ENCODE measurements at regions not wholly inside any gene's neighbourhood (a gene's known extent, or its start where the extent isn't known, plus 50 kb on each side); places are given as distances from the start of the nearest gene placed in this dataset.
"Not testable (repeated sequence)": the region's sequence is repeated elsewhere in the genome, so short reads cannot be mapped to it uniquely, and the experiment has no call there.

DNA sequence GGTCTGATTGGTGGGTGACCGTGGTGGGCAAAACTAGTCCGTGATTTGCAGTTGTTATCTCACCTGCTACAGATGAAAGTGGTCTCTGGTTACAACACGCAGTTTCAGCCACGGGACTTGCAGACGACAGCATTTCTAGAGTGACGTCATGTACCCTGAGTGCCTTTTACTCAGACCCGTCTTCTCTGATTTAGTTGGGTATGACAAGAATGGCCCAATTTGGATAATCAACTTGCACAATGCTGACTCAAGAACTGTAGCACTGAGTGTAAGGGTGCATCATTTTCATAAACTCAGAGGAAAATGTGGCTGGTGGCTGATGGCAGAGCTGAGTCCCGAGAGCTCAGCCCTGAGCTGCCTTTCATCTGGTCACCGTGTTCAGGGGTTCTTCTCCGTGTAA, 281.4 kb upstream of the FRG1 start:
- DNase-seq (ENCODE audit: low read depth), result no peak

DNA sequence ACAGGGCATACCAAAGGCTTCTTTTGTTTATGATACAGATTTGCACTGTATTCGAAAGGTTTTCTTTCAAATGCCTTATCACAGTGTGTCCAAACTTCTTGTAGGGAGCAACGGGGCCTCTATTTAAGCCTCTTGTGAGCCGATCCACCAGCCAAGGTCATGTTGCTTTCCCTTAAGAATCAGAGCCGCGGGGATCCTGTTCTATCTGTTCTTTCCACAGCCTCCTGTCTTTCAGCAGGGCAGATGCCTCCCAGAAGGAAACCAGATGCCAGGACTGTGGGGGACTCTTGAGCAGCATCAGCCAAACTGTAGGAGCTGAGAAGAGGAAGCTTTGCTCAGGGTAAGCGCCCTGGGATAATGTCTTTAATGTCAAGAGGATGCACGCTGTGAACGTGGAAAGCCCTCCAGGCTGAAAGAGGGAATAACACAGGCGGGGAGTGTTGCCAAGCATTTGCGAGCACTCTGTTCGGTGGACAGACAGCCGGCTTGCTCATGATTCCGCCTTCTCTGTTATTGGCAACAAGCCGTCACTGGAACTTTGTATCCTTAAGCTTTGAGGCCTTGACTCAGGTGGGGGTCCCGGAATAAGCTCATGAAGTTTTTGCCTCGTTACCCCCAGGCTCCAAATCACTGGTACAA, 279.8 kb upstream of the FRG1 start:
- no peak for DNase-seq (ENCODE audit: low read depth)

DNA sequence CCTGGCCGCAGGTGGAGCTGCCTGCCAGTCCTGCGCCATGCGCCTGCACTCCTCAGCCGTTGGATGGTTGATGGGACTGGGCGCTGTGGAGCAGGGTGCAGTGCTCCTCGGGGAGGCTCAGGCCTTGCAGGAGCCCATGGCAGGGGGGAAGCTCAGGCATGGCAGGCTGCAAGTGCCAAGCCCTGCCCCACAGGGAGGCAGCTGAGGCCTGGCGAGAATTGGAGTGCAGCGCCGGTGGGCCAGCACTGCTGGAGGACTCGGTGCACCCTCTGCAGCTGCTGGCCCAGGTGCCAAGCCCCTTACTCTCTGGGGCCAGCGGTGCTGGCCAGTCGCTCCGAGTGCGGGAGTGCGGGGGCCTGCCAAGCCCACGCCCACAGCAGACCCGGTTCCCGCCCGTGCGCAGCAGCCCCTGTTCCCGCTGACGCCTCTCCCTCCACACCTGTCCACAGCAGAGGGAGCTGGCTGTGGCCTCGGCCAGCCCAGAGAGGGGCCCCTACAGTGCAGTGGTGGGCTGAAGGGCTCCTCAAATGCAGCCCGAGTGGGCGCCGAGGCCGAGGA, 275.9 kb upstream of the FRG1 start:
- DNase-seq (ENCODE audit: low read depth), result no peak

DNA sequence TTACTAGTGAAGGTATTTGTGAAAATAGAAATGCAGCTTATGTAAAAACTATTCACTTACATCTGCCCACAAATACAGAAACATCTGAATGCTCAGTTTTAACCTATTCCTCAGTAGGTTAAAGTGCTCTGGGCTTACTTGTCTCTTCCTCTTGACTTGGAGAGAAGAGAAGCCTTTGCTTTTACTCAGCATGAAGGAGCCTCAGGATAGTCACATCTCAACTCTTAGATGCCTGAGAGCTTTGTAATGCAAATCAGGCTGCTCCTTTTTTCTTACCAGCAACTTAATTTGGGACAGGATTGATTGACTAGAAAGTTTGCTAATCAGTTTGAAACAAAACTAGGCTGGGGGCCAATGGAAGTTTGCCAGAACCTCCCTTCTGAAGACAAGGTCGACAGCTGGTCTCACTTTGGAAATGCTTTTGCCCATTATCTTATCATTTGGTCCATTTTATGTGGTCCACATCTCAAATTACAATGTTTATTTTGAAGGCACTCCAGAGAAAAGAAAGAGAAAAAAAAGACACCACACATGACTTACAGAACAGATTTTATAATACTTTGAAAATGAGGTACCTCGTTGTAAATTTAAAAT, 274.9 kb upstream of the FRG1 start:
- not testable (repeated sequence) for DNase-seq (ENCODE audit: low read depth)

DNA sequence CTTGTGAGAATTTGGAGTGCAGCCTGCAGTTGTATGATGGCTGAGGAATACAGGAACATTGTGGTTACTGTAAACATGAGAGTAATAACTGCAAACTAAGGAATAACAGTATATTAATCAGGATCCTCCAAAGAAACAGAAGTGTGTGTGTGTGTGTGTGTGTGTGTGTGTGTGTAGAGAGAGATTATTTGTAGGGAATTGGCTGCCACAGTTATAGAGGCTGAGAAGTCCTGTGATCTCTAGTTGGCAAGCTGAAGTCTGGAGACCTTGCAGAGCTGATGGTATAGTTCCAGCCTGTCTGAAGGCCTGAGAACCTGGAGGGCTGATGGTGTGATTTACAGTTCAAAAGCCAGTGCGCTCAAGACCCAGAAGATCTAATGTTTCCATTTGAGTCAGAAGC, 273.3 kb upstream of the FRG1 start:
- not testable (repeated sequence) for DNase-seq (ENCODE audit: low read depth)

DNA sequence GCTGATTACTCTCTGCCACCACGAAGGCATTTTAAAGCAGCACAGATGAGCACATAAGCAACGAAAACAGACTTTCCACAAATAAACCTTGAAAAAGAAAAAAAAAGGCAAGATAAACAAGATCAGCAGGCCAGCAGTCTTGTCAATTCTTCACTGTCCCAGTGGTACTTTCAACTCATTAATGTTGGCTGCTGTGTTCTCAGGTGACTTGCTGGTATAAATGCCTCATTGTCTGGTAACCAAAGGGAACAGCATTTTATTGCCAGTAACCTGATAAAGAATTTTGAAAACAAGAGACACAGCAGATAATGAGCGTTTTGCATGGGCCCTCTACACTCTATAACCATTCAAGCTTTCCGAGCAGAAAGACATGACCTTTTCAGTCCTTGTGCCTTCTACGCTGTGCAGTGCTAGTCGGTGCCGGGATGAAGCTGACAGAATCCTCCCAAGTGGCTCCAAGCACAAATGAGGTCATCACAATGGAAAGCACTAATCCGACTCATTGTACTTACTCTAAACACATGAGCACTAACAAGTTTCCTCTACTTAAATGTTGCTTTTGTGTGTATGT, 242.9 kb upstream of the FRG1 start:
- not testable (repeated sequence) for DNase-seq (ENCODE audit: low read depth)

DNA sequence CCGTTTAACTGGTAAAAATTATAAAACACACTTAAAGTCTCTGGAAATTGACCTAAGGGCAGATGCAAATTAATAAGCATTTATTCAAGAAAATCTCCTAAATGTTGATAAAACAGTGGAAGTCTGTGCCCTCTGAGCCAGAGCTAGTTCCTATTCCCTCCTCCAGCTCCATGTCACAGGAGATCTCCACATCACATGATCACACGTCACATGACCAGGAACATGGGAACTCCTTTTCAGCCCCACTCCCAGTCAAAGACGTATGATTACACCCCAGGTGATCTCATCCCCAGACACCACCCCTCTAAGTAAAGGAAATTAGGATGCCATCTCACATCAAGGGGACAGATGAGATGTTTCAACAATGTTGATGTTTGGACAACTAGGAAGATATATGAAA, 237.7 kb upstream of the FRG1 start:
- peak; percentile 57 for DNase-seq (ENCODE audit: low read depth)

DNA sequence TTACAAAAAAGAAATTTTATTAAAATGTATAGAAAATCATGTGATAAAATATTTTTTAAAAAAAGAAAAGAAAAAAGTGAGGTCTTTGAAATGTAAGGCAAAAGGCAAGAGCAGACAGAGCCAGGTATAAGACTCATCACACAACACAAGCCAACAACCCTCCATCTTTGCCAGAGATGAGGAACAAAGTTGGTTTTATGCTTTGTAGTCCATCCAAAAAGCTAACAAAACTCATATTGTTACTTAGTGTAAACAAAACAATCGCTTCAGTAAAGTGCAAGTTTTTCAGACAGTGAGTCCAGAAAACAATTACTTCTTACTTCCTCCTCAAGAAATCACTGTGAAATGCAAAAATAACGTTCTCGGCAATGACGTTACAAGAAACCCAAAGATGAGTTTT, 233.9 kb upstream of the FRG1 start:
- not testable (repeated sequence) for DNase-seq (ENCODE audit: low read depth)

DNA sequence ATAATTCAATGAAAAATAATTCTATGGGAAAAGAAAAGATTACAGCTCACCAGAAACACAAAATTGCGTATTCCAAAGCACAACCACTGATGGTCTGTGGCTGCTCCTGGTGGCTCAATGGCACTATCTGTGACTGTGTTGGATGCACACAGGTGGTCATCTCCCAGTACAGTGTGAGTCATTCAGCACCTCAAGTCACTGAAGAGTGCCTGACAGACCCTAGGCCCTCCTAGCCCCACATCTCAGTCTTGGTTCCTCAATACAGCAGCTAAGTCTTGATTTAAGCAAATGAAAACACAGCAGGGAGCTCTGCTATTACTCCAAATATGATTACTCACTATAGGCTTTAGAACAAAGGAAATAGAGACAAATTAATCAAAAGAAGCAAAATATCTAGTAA, 233.4 kb upstream of the FRG1 start:
- not testable (repeated sequence) for DNase-seq (ENCODE audit: low read depth)

DNA sequence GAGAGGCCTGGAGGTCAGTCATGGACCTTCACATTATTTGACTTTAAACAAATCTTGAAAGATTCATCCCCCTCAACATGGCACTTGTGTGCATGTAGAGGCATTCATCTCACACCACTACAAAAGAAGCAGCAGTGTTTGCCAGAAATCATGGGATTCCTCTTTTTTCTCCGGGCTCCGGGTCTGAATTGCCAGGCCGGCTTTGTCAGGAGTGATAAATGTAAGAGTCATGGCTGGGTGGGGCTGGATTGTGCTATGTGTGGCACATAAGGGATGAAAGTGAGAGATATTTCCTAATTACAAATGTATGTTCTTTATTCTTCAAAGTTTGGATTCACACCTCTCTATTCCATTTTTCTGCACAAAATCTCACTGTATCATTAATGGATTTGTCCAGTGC, 228.7 kb upstream of the FRG1 start:
- not testable (repeated sequence) for DNase-seq (ENCODE audit: low read depth)

DNA sequence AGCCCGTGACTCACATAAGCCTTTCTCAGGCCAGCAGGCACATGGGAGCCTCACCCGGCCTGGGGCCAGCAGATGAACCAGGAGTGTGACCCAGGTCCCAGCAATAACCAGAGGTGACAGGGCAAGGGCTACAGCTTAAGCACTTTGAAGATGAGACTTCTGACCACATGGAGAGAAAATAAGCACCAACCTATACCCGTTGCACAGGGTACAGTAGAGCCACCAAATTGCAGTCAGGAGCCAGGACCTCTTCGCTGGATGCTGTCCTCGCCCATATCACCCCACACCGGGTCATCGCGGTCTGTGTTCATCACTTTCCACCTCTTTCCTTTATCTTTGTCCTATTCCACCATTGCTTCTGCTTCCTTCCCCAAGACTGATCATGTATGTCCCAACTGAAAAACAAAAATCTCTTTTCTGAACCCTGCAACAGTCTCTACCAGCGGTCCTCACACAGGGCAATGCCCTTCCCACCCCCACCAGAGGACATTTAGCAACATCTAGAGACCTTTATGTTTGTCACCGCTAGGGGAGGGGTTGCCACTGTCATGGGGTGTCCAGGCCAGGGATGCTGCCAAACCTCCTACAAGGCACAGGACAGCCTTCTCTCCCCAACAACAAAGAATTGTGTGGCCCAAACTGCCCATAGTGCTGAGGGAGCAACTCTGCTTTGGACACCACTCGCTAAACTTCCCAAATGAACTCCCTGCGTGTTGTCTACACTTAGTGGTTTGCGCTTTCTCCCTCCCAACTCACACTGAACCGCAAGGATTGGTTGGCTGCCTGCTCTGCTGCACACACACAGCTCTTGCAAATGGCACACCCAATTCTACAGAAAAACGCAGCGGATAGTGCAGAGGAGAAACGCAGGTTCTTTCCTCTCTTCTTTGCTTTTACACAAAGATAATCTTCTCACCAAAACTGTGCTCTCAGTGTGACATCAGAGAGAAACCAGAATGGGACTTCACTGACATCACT, 219.4 kb upstream of the FRG1 start:
- not testable (repeated sequence) for DNase-seq (ENCODE audit: low read depth)

DNA sequence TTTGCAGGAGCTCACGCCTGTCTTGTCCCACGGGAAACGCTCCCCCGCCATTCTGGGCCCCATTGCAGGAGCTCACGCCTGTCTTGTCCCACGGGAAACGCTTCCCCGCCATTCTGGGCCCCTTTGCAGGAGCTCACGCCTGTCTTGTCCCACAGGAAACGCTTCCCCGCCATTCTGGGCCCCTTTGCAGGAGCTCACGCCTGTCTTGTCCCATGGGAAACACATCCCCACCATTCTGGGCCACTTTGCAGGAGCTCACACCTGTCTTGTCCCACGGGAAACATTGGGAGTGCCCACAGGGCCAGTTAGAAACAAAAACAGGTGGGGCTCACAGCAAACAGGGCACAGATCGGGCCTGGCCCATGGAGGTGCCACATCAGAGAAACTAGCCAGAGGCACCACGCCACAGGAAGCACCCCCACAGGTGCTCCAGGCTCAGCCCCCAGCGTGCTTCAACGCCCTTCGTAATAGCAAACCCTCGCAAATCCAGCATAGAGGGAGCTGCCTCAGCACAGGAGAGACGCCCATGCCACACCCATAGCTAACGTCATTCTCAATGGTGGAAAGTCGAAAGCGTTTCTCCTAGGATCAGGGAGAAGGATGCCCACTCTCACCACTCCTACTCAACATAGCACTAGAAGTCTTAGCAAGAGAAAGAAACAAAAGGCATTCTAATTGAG, 218.2 kb upstream of the FRG1 start:
- DNase-seq (ENCODE audit: low read depth), result peak; percentile 87

DNA sequence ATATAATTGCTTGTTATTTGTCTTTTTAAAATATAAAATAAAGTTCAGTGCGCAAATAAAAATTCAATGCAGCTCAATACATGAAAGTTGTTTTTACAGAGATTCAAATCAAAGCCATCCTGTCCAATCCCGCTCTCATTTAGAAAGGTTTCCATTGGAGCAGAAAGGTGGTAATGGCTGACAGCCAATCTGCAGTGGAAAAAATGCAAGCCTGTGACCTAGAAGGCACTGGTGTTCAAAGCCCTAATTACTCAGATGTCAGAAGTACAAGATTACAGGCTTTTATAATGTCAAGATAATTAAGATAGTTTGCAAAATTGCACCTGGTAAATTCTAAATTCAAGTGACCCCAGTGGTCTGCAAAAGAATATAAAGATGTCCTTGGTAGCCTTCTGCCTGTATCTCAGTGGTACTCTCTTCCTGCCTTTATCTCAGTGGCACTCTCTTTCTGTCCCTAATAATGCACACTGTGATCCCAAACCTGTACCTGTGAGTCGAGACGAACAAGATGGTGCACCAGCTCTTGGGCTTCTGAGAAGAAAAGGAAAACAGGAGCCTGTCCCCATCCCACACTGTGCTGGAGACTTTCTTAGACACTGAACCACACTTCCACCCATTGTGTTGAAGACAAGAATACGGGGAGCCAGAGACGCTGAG, 212.6 kb upstream of the FRG1 start:
- DNase-seq (ENCODE audit: low read depth), result not testable (repeated sequence)

DNA sequence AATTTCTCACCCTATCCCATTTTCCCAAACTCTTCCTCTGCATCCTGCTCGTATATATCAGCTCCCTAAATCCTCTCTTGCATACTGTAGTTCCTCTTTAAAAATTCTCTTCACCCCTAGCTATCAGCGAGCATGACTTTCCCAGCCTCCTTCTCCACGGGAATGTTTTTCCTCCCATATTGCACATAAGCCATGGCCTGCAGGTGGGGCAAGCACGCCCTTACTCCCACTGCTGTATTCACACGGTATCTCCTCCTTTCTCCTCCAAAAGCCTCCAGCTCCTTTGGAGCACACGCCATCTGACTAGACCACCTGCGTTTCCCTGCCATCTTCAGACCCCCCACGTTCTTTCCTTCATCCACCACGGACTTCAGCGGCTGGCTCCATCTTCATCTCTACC, 208.7 kb upstream of the FRG1 start:
- DNase-seq (ENCODE audit: low read depth), result not testable (repeated sequence)

DNA sequence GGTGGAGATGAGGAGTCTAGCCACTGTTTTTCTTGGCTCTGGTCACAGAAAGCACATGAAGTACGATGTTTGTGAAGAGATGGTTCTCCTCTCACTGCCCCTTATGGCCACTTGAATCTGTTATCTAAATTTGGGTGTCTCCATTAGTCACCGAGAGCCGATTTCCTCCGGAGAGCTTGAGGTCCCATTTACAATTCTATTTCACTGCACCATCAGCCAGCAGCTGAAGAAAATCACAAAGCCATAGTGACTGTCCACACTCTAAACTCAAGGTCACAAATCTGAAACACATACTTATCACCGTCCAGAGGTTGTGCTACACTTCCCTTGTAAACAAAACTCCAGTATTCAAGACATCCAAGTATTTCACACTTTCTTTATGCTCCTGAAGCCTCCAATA, 207.2 kb upstream of the FRG1 start:
- DNase-seq (ENCODE audit: low read depth), result not testable (repeated sequence)

DNA sequence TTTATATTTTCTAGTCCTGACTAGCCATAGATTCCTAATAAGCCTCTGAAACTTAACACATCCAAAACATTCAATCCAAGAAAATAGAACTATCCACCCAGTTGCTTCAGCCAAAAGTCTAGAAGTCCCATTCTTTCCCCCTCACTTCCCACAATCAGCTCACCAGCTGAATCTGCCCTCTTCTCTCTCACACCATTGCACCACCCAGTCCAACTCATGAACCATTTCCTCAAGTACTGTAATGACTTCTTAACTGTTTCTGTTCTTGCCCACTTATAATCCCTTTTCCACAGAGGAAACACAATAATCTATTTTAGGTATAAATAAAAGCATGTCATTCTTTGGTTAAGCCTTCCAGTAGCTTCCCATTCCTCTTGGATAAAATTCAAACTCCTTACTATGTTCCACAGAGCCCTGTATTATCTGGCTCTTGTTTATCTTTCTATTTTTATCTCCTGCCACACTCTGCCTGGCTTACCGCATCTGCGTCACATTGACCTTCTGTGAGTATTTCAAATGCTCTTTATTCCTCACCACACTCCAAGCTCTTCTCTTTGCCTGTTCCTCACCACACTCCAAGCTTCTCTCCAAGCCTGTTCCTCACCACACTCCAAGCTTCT, 205.9 kb upstream of the FRG1 start:
- DNase-seq (ENCODE audit: low read depth), result not testable (repeated sequence)

DNA sequence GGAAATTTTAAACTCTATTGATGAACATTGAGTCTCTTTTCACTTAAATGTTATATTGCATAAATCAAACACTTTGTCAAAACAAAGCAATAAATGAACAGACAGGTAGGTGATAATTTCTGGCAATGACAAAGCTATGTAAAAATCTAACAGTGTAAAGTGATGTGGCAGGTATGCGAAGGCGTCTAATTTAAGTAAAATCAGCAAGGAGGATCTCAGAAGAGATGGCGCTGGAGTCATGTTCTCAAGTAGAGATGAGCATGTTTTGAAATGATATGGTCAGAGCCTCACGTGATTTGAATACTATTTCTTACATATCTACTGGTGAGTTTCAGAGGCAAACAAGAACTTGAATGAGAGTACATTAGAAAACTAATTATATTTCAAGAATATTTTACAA, 204.0 kb upstream of the FRG1 start:
- DNase-seq (ENCODE audit: low read depth), result not testable (repeated sequence)

DNA sequence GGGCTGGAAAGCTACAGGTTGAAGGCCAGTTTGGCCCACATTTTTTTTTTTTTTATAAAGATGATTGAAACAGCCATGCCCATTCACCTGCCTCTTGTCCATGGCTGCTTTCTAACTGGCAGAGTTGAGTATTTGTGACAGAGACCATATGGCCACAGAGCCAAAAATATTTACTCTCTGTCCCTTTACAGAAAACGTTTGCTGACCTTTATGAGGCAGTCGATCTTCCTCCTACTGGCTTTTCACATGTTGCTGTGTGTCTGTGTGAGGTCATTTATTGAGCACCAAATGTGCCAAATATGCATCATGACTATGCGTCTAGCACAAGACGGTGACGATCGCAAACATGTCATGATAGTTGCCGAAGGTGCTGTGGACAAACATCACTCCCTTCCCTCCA, 200.6 kb upstream of the FRG1 start:
- not testable (repeated sequence) for DNase-seq (ENCODE audit: low read depth)

DNA sequence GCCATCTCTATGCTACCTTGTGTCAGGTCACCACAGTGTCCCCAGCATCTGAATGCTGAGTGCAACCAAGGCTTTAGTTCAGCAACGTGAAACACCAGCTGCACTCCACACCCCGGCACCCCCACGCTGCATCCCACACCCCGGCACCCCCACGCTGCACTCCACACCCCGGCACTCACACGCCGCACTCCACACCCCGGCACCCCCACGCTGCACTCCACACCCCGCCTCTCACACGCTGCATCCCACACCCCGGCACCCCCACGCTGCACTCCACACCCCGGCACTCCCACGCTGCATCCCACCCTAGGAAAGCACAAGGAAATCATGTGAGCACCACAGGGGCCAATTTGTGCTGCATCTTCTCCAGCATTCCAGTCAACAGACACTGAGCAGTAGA, 199.8 kb upstream of the FRG1 start:
- DNase-seq (ENCODE audit: low read depth), result no peak

DNA sequence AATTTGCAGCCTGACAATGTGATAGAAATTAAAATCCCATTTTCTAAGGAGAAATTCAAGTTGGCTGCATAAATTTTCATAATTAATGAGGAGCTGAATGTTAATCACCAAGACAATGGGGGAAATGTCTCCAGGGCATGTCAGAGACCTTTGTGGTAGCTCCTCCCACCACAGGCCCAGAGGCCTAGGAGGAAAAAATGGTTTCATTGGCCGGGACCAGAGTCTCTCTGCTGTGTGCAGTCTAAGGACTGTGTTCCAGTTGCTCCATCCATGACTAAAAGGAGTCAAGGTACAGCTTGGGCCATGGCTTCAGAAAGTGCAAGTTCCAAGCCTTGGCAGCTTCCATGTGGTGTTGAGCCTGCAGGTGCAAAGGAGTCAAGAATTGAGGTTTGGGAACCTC, 187.6 kb upstream of the FRG1 start:
- DNase-seq (ENCODE audit: low read depth), result not testable (repeated sequence)

Data from Daoy (cell line).